ENCODE measurements at regions not wholly inside any gene's neighbourhood (a gene's known extent, or its start where the extent isn't known, plus 50 kb on each side); places are given as distances from the start of the nearest gene placed in this dataset.

- TF ChIP-seq, protein P1, sequence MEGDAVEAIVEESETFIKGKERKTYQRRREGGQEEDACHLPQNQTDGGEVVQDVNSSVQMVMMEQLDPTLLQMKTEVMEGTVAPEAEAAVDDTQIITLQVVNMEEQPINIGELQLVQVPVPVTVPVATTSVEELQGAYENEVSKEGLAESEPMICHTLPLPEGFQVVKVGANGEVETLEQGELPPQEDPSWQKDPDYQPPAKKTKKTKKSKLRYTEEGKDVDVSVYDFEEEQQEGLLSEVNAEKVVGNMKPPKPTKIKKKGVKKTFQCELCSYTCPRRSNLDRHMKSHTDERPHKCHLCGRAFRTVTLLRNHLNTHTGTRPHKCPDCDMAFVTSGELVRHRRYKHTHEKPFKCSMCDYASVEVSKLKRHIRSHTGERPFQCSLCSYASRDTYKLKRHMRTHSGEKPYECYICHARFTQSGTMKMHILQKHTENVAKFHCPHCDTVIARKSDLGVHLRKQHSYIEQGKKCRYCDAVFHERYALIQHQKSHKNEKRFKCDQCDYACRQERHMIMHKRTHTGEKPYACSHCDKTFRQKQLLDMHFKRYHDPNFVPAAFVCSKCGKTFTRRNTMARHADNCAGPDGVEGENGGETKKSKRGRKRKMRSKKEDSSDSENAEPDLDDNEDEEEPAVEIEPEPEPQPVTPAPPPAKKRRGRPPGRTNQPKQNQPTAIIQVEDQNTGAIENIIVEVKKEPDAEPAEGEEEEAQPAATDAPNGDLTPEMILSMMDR (conservative IDR thresholded peaks at IDR 0.05; ENCODE audit: control insufficient read depth, insufficient read depth, low read depth, low read length), result no peak
- no peak overlapping the region for H3K4me3 ChIP-seq (ENCODE audit: control insufficient read depth, low read depth, low read length)
- no peak for DNase-seq (ENCODE audit: low read depth)
These were observed 283.7 kb downstream of the CSNK1G3 start for GRCh38 chr5:123795688-123796087.

DNA sequence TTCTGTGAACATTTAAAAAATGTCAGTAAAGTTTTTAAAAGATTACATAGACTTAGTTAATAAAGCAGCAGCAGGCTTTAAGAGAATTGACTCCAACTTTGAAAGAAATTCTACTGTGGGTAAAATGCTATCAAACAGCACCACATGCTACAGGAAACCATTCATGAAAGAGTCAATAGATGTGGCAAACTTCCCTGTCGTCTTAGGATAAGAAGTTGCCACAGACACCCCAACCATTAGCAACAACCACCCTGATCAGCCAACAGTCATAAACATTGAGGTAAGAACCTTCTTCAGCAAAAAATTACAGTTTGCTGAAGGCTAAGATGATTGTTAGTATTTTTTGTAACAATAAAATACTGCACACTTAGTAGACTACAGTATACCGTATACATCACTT, 278.2 kb downstream of the CSNK1G3 start:
- no peak for DNase-seq (ENCODE audit: low read depth)
- H3K4me3 ChIP-seq (ENCODE audit: control insufficient read depth, low read depth, low read length), result no peak overlapping the region
- TF ChIP-seq, protein P1 (conservative IDR thresholded peaks at IDR 0.05; ENCODE audit: control insufficient read depth, insufficient read depth, low read depth, low read length), result no peak

DNA sequence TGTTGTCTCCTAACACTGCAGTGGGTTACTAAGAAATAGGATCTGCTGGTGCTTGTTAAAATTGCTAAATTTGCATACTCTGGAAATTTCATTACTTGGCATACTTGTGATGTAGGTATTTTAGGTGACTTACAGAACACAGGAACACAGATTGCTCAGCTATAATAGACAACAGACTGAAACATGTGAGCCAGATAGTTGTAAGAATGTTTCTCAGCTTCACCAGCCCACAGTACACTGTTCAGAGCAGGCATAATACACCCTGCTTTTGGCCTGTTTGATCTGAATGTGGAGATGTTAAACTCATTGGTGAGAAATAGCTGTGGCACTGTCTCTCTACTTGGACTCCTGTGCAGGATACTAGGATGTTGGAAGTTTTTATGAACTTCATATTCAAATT, 275.7 kb downstream of the CSNK1G3 start:
- TF ChIP-seq, protein P1 (conservative IDR thresholded peaks at IDR 0.05; ENCODE audit: control insufficient read depth, insufficient read depth, low read depth, low read length), result no peak

DNA sequence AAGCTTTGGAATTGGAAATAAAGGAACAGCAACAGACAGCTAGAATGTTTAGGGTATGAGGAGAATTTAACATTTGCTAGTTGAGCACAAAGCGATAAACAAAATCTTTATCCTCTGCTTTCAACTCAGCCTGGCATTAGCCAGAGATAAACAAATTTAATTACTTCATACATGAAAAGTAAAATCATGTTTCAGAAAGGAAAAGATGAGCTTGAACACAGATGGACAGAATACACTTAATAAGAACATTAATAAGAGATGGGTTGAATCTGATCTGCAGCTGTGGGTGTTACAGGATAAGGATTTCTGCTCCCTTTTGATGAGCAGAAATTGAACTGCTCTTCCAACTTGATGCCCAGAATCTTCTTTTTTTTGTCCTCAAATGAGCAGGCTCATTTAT, 275.2 kb downstream of the CSNK1G3 start:
- no peak overlapping the region for H3K4me3 ChIP-seq (ENCODE audit: control insufficient read depth, low read depth, low read length)
- no peak for DNase-seq (ENCODE audit: low read depth)
- TF ChIP-seq, protein P1 (conservative IDR thresholded peaks at IDR 0.05; ENCODE audit: control insufficient read depth, insufficient read depth, low read depth, low read length), result no peak

More for the DNA sequence above, 275.7 kb downstream of the CSNK1G3 start:
- no peak overlapping the region for H3K4me3 ChIP-seq (ENCODE audit: control insufficient read depth, low read depth, low read length)
- no peak for DNase-seq (ENCODE audit: low read depth)

DNA sequence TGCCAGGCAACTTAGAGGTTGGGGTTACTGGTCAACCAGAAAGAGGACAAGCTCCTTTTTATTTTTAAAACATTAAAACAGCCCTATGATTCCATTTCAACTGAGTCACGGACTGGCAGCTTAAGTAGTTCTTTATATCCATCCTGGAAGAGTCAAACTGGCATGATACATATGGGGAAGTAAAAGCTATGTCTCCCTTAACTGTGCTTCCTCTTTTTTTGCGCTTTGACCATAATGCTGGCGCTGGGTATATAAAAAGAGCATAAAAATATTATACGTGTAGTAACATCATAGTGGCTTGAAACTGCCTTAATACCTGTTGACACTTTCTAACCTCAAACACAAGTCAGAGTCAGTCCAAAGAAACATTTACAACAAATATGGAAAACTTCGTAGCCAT, 274.4 kb downstream of the CSNK1G3 start:
- no peak overlapping the region for H3K4me3 ChIP-seq (ENCODE audit: control insufficient read depth, low read depth, low read length)
- TF ChIP-seq, protein P1 (conservative IDR thresholded peaks at IDR 0.05; ENCODE audit: control insufficient read depth, insufficient read depth, low read depth, low read length), result no peak
- no peak for DNase-seq (ENCODE audit: low read depth)

- H3K4me3 ChIP-seq (ENCODE audit: control insufficient read depth, low read depth, low read length), result no peak overlapping the region
- peak; percentile 77 for DNase-seq (ENCODE audit: low read depth)
- TF ChIP-seq, protein P1 (conservative IDR thresholded peaks at IDR 0.05; ENCODE audit: control insufficient read depth, insufficient read depth, low read depth, low read length), result no peak
These were observed 273.4 kb downstream of the CSNK1G3 start for GRCh38 chr5:123785162-123786071.

Measured in fibroblast of mammary gland (primary cell).